WTC11 (cell line): ENCODE measurements at regions not wholly inside any gene's neighbourhood (a gene's known extent, or its start where the extent isn't known, plus 50 kb on each side); places are given as distances from the start of the nearest gene placed in this dataset.

Experiments
- CTCF ChIP-seq: fragments of 200-600 bp; IDR thresholded peaks from 2 replicates; pipeline ENCODE4 v1.8.0; 2022; ENCODE audit warnings: antibody characterized with exemption
- ESRRA ChIP-seq: sonication (generic); formaldehyde crosslinking; IDR thresholded peaks from 2 replicates; pipeline ENCODE4 v1.8.1; 2022; ENCODE audit warnings: mild to moderate bottlenecking, missing genetic modification reagents, borderline replicate concordance
- TCF7 ChIP-seq: sonication (generic); formaldehyde crosslinking; IDR thresholded peaks from 2 replicates; pipeline ENCODE4 v1.8.0; 2022; ENCODE audit warnings: mild to moderate bottlenecking, low read depth, missing genetic modification reagents, moderate library complexity

- no peak for TF ChIP-seq TCF7
- no peak for TF ChIP-seq ESRRA
- no peak for TF ChIP-seq CTCF
Observed at GRCh38 chr5:58136406-58136805, 323.5 kb downstream of the PLK2 start.
